ENCODE measurements at regions not wholly inside any gene's neighbourhood (a gene's known extent, or its start where the extent isn't known, plus 50 kb on each side); places are given as distances from the start of the nearest gene placed in this dataset.

DNA sequence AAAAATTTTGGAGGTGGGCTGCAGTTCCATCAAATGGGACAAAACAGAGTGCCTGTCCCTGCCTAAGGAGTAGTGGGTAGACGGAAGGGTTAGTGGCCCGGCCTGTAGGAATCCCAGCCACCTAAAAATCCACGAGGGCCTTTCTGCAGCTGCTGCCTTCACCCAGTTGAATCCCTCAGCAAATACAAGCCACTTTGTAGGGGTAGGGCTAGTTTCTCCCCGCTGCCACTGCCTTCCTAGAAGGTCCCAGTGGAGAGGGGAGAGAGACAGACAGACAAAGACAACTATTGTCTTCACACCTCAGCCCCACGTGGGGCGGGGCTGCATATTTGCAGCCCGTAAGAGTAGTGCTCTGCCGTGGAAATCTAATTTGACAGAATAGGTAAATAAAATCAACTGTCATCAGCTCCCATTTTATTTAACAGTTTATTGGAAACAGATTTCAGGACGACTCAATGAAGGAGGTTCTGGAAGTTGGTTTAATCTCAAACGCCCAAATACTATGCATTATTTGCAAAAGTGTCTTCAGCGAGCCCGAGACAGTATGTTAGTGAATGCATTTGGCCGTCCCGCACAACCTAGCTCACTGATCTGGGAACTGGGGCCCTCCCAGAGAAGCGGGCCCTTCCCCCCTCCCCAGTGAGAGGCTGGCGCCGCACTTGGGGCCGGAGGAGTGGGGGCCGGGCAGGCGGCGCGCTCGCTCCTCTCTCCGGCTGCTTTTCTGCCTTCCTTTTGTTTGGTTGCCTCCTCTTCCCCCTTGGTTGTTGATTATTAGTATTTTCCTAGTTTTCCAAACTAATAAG lies 67.6 kb upstream of the TBCA start:
- peak; percentile 71 for DNase-seq

DNA sequence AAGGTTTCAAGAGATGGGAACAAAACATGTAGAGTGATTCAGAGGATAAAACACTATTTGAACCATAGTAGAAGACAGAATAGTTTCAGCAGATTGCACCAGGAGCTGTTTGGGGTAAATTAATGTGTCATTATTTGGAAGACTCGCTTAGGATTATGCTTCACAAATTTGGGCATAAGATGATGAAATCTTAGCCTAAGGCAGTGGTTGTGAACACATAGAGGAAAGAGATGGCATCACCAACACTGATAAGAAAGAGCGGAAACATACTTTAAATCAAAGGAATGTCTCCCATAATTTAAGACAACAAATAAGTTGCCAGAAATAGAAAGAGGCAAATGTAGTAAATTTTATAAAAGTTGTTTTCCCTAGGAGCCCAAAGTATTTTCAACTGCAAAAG lies 66.1 kb upstream of the TBCA start:
- DNase-seq: no peak

DNA sequence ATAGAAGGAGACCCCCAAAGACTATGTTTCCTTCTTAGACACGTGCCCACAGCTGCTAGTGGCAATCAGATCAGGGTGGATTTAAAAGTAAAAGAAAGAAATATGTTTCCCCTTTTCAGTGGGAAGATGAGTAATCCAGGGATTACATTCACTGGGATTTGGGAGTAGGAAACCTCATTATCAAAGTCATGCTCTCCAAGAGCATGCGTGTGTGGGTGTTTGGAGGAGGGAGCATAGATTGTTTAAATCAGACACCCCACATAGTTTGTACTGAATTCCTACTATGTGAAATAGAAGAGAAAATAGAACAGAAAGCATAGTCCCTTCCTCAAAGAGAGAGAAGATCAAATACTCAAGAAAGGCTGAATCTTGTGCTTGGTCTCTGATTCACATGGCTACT lies 65.5 kb upstream of the TBCA start:
- DNase-seq: no peak

DNA sequence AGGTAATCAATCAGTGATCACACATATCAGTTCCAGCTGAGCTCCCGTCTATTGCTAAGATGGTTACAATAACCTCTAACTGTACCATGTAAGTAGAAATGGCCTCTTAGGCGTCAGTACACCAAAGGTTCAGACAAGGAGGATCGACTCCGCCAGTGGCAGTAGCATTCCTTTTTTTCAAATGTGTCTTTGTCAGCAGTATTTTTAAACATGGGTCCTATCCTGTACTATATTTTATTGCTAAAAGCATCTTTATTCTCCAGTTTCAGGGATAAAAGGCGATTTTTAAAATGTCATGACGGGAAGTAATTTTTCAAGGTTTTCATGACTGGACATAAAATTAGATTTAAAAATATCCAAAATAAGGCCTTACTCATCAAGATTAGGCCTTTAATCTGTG lies 64.8 kb upstream of the TBCA start:
- no peak for DNase-seq

DNA sequence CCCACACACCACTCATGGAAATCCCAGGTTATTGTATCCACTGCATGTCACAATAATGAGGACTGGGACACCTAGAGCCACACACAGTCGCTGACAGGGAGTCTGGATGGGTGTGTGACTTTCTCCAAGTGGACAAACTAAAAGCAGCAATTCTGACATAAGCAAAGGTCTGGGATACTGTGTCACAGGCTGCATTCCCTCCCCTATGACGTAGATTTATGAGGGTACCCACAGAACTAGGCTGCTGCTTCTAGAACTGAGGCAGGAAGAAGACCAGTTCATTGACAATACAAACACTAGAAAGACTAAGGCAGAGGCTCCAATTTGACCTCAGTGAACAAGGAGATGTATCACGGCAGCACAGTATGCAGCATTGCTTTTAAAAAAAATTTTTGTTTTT lies 63.6 kb upstream of the TBCA start:
- DNase-seq: no peak

DNA sequence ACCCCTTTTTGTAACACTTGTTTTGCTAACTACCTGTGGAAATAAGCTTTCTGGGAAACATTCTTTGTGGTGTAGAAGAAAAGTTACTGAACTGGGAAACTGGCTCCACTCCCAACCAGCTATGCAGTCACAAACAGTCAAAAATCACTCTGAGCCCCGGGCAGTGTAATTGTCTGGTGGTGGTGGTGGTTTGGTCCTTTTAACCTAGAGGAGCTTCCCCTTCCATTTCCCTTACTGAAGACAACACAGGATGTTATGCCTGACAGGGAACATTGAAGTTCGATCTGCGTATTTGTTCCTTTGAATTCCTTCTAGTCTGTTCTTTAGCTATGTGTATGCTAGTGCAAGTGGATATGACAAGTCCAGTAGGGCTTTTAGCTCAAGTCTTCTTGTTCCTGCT lies 56.8 kb upstream of the TBCA start:
- DNase-seq: no peak

DNA sequence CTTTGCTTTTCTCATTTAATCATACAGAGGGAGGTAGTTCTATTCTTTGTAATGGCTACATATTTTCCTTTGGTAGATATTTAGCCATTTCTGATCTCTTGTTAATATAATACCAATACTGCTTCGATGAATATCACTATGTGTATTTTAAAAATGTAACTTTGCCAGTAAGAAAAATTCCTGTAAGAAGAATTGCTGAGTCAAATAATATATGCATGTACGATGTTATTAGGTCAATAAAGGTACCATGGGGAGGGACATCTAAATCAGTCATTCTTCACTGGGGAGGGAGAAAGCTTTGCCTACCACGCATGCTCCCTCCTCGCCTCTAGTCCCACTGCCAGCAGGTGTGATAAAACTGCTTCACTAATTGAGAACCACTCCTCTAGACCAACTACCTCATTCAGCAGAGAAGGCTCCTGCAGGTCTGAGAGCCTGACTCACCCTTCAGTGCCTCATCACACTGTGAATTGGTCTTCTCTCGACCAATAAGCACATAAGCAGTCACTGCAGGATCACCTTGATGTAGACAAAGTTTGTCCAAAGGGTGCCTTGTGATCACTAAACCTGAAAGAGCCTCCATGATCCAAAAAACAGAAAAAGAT lies 56.1 kb upstream of the TBCA start:
- no peak for DNase-seq

DNA sequence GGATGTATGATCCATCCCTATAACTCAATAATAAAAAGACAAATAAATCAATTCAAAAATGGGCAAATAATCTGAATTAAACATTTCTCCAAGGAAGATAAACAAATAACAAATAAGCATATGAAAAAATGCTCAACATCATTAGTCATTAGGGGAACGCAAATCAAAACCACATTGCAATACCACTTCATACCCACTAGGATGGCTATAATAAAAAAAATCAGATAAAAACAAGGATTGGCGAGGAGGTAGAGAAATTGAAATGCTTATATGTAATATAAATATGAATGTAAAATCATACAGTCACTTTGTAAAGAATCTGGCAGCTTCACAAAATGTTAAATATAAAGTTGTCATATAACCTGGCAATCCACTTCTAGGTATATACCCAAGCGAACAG lies 52.3 kb upstream of the TBCA start:
- no peak for DNase-seq
